Activated T-helper 1 cell treated with Interleukin-2 at 50 U/mL for 16 hours (primary cell): ENCODE measurements at regions not wholly inside any gene's neighbourhood (a gene's known extent, or its start where the extent isn't known, plus 50 kb on each side); places are given as distances from the start of the nearest gene placed in this dataset.

ENCODE experiments used
- DNase-seq: peaks from one replicate; pipeline ENCODE4 v3.0.0-alpha.2; 2020; ENCODE audit warnings: low read depth

DNA sequence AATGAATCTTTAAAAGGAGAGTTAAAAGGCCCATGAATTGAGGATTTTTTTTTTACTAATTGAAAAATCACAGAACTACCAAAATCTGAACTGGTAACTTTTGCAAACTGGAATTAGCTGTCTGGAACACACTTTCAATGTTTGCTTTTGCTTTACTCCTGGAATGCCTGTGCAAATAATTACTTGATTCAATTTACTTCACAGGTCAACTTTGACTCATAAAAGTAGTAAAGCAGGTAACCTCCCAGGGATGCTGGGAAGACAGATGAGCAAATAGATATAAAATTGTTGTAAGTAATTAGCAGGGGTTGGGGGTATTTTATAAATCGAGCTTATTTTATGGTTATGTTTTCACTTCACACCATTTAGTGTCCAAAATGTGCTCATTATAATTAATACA is 398.3 kb upstream of the HNRNPA3 start:
- no peak for DNase-seq

DNA sequence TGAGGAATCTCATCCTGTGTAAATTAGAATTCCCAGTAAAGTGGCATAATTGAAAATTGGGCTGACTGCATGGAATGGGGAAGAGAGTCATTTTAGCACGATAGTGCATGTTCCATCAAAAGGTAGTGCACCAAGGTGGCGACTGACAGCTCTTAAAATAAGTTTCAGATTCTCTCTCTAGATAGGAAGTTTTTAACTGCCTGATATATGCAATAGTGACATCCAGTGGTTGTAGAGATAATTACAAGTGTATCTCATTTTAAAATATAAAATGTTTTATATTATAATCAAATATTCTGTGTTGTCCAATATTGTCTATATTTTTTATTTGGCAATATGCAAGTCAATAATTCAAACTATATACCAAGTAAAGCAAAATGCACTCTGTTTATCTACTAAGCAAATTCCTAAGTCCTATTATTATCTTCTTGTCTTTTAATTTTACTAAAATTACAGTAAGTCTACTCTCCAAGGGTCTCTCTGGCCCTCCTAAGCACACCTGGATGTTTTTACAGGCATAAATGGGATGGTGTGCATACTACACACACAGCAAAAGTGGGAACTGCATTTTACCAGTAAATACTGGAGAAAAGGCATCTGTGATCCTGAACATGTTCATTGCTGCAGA is 397.7 kb upstream of the HNRNPA3 start:
- DNase-seq: no peak

DNA sequence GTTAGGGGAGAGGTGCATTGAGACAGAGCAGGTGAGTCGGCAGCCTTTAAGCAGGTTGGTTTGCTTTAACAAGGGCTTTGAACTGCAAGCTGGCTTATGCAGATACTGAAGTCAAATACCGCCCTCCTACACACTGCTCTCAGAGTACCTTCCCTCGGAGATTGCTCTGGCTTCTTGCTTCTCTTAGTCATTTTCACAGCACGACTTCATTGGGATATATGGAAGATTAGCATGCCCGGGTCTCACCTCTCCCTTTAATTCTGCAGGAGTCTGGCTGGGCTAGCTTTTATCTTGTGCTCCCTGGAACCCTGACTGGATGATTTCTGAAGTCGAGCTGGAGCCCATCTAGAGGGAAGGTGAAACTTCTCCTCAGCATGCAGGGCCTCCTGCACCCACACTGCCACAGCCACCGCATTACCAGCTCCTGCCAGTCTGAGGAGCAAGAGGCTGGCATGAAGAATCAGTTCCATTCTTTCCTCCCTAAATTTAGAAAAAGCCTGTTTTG is 395.5 kb upstream of the HNRNPA3 start:
- DNase-seq: no peak

DNA sequence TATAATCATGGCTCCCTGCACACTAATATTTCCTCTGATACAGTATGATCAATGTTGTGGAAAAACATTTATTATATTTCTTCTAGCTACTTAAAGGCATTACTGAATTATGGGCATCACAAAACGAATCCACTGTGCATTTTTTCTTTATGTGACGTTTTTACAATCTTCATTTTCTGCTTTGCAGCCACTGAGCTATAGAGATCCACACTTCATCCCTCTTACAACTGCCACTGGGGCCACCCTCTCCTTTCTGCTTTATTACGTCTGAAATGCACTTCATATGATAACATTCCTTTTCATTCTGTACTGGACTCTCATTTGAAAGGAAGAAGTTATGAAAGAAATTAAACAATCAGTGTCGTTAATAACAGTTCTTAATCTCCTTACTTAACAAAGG is 394.5 kb upstream of the HNRNPA3 start:
- no peak for DNase-seq

DNA sequence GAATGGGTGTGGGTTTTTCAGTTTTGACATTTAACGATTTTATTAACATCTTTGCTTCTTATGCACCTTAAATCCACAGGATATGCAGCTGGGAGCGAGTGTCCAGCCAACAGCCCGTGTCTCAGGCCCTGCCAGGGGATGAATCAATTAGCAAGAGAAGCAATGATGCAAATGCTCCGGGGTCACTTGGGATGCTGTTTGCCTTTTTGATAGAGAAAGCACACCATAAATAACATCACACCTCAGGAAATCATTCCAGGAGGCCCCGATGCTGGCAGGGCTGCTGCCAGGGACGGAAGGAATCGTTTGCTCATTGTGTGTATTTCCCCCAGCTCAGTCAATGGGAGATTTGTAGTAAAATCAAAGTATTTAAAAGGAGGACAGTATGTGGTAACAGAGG is 394.0 kb upstream of the HNRNPA3 start:
- DNase-seq: no peak

DNA sequence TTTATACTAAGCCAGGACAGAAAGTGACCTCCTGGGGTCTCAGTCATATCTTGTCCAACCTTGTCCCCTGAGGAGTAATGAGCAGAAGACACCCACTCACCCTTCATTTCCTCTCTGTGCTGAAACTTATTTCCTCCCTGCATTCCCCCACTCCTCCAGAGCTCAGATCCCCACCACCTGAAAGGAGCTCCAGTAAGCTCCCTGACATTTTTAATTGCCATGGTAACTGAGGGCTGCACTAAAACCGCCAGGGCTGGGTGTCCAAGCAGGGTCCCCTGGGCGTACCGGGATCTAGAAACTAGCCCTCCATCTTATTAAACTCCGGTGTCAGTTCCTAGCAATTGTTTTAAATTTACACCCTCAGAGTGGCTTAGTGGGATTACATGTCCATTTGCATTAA is 393.3 kb upstream of the HNRNPA3 start:
- DNase-seq: no peak

DNA sequence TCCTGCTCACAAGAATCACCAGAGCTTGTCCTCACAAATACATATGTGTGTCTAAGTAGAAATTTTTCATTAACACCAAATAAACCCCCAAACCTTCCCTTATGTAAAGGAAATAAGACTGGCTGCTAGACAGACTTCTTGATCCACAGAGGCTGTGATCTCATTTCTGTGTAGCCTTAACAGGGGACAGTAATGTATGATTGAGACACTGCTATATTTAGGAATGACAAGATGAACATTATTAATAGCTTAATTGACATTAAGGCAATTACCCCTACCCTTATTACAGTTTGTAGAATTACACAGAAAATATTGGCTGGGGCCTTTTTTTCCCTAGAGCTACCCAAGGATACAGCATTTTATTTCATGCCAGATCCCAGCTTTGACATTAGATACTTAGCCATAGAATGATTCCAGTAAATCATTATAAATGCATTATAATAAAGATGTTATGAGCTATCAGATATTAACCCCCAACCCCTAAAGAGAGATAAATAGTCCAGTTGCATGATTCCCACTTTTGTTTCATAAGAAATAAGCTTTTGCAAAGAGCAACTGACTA is 392.1 kb upstream of the HNRNPA3 start:
- no peak for DNase-seq

DNA sequence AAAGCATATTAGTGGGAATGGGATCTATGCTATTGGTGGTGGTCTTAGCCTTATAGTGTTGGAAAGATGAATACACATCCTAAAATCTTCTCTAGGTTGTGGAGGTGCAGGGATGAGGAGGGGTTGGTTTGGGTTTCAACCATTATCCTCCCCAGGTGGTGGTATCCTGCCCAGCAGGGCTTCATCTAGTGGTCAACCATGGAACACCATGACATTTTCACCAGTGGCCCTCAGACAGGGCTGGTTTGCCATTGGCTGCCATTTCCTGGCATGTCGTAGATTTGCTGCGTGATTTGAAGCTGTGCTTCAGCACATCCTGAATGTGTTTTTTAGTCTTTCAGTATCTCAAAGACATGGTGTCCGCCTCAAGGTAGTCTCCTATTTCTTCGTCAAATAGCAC is 391.2 kb upstream of the HNRNPA3 start:
- no peak for DNase-seq

DNA sequence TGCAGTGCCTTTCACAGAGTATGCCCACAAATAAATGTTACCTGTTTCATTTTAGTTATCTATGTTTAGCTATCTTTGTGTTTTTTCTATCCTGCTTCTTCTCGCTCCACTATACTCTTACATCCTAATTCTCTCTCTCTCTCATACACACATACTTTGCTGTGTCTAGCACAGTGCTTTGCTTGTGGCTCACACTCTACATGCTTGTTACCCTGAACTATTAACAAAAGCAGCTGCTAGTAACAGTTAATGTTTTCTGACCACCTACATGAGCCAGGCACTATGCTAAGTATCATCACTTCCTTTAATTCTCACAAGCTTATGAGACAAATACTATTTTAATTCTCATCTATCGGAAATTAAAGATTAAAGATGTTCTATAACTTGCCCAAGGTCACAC is 390.5 kb upstream of the HNRNPA3 start:
- DNase-seq: no peak

DNA sequence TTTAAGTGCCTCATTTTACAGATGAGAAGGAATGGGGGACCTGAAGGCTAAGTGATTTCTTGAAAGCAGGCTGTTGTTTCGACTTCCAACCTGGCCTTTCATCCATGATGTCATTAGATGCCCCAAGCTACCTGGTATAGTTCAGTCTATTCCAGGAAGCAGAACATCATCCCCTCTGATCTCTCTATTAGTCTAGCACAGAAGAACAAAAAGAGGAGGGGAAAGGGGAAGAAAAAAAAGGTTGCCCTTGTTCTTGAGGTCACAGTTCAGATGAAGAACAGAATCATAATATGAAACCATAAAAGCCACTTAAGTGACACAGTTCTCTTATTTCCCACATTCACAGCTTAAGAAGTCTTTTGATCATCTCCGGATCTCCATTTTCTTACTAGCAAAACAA is 386.2 kb upstream of the HNRNPA3 start:
- DNase-seq: no peak

DNA sequence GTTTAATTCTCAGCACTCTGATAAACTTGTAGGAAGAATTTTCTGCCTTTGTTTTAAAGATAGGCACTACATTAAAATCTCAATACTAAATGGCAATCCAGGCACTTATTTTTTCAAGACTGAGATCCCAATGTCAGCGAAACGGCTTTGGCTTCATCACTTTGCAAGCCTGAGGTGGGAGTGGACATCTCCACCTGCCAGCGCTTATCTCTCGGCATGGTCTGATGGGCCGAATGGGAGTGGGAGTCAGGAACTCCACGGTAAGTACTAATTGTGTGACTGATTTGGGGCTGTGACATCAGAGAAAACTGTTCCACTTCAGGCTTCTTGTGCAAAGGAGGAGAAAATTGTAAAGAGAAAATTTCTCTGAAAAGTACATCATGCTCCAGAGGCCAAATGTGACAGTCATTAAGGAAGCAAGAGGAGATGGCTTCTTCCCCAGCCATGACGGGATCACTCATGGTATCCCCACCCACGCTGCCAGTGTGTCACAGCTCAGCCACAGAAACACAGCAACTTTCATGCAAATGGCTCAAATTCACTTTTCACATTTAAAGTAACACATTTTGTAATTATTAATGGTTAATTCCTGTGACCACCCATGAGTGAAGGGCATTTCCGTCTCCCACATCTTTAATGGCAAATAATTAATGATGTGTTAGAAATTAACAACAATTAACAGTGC is 385.5 kb upstream of the HNRNPA3 start:
- DNase-seq: no peak

DNA sequence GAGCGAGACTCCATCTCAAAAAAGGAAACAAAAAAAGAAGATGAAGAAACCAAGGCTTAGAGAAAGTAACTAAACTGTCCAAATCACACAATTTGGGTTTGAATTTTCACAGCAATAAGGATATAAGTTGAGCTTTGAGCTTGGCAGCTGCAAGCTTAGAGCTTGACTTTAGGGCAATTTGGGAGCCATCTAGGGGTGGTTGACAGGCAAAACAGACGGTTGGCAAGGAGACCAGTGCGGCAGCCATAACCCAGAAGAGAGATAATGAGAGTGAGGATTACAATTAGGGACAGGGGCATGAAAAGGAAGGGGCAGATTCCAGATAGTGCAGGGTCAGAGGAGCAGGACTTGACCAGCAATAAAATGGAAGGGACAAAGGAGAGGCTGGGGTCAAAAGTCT is 382.2 kb upstream of the HNRNPA3 start:
- no peak for DNase-seq

DNA sequence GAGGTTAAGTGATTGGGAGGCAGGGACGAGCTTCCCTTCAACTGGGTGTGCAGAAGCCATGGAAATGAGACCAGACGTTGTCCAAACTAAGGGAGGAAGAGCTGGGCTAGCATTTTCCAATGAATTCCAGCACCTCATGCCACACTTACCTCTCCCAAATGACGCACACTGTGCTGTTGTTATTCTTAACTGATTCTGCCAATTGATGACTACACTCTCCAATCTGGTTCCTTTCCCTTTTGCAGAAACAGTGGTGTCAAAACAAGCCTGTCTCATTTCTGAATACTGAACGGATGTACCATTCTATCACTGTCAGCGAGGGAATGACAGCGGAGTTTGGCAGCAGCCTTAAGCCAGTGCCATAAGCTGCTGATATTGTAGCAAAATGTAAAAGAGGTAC is 380.5 kb upstream of the HNRNPA3 start:
- DNase-seq: no peak

DNA sequence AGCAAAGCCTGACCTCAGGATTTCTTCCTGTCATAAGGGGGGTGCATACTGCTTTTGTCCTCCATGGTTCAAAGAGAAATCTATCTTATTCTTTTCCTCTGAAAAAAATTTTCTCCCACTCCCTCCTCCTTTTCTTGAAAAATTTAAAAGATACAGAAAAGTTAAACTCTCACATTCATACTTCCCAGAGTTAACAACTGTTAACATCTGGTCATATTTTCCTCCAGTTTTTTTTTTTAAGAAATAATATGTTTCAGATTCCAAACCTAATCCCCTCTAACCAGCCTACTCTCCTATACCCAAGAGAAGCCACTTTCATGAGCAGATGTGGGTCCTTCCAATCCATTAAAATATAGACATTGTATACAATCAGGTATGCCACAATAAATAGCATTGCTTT is 378.9 kb upstream of the HNRNPA3 start:
- DNase-seq: no peak

DNA sequence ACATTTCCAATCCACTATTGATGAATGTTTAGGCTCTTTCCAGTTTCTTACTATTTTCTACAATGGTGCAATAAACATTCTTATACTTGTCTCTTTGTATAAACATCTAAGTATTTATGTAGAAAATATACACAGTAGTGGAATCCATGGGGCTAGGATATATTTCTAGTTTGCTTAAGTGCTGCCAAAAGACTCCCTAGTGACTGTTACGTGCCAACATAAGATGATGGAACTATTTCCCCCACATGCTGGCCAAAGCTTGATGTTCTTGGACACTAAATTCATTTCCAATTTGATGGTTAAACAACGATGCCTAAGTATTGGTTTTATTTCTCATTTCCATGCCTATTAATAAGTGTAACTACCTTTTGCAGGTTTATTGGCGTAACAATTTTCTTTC is 378.4 kb upstream of the HNRNPA3 start:
- DNase-seq: no peak

DNA sequence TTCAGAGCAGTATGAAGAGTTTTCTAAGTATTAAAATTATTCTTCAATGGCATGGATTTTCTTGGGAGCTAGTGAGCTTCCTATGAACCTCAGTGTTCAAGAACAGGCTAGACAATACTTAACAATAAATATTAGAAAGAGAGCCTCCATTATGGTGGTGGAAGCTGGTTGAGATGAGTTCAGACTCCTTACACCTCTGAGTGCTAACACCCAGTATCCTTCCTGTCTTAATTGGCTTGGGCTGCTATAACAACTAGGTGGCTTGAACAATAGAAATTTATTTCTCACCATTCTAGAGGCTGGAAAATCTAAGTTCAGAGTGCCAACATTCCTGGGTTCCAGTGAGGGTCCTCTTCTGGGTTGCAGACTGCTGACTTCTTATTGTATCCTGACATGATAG is 369.4 kb upstream of the HNRNPA3 start:
- no peak for DNase-seq

DNA sequence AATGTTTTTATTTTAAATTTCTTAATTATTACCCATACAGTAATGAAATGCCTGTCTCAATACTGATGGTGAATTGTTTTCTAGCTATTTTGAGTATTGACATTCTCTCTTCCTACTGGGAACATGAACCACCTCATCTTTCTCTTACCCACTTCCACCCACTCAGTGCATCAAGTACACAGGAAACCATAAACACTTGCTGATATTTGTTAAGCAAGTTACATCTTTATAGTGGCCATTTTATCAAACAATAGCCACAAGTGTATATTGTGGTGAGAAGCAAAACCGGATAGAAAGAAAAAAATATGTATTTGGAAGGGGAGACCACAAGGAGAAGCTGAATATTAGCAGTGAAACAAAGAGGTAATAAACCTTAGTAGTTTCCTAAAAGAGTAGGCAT is 368.1 kb upstream of the HNRNPA3 start:
- no peak for DNase-seq

DNA sequence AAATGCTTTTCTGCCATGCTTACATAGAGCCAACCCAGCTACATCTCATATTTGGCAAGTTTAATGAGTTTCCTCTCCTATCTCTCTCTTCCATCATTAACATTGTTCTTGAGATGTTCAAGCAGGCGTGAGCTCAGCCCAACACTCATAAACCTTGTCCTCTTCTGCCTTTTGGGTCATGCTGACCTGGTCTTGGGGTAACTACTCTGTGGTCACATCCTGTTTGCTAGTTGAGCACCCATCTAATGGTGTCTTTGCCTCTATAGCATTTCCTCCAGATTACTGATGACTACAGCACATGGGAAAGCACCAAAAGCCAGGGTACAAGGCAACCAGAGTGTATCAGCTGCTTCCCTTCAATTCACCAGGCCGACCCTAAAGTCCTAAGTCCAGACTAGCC is 366.9 kb upstream of the HNRNPA3 start:
- DNase-seq: no peak

DNA sequence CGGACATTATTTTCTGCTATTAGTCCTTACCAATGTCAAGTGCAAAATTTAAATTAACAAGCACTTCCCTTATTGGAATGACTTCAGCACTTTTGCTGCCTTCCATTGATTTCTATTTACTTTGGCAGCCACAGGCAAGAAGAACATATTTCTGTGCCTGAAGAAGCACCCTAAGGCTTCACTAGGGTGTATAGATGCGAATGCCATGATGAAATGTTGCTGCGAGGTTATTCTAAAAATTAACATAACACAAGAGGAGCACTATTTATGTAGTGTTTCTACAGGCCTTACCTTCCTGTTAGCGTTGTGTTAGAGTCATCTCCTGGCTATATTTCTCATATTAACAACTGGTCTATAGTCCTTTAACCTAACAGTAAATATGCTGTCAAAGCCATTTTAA is 365.0 kb upstream of the HNRNPA3 start:
- DNase-seq: no peak

DNA sequence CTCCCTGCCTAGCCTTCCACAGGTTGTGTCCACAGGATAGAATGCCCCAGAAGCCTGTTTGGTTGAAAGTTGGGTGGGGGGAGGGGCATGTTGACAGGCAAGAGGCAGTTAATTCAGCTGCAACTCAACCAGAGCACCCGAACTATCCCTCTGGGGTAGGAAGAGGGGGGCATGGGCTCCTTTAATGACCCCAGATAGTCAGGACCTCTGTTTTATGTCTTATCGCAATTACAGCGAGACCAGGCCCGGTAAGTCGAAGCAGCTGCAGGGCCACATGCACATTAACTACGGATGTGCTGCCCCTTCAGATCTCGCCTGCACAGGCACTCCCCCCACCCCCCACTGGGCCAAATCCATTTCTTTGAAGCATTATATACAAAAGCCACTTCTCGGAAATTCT is 363.8 kb upstream of the HNRNPA3 start:
- DNase-seq: no peak

DNA sequence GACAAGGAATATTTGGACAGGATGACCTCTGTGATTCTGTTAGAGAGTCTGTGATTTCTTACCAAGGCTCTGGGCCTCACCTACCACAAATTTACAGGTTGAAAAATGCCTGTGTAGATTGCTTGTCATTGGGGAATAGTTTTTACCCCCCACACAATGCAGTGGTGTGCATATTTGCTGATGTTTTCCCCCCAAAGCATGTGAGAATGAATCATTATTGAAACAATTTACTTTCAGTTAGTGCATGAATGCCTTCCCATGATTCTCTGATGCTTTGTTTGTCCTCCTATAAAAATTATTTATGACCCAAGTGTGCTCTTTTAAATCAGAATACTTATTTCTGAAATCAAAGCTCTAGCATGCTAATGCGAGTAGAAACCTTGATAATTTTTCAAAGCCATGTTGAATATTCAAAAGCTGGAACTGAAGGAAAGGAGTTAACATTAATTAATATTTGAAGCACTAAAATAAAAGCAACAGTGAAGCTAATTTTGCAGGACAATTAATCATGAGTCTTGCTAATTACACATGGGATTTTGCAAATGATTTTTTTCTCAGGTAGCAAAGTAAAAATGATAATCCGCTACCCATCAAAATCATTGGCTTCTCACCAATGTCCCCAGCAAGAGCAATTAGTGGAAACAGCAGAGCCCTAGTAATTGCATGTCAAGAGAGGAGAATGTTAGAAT is 361.2 kb upstream of the HNRNPA3 start:
- no peak for DNase-seq

DNA sequence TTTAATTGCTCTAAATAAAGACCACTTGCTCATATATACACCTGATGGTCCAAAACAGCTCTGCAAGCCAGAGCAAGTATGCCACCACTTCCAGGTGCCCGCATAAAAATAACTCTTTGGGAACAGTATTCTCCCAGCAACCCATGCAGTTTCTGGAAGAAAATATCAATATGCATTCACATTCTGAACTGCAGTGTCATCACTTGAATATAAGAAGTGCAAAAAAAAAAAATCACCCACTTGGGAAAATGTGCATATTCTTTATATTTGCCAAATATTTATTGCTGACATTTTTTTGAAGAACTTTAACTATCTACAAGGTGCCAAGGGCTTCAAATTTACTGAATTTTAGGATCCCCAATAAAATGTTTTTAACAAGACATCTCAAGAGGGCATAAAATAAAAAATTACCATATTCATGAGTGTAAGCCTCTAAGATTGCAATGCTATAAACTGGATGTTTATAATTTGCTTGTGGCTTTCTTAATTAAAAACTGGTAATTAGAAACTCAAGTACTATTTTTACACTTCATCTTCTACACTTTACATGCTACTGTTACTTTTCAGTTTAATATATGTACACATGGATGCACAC is 360.6 kb upstream of the HNRNPA3 start:
- no peak for DNase-seq

DNA sequence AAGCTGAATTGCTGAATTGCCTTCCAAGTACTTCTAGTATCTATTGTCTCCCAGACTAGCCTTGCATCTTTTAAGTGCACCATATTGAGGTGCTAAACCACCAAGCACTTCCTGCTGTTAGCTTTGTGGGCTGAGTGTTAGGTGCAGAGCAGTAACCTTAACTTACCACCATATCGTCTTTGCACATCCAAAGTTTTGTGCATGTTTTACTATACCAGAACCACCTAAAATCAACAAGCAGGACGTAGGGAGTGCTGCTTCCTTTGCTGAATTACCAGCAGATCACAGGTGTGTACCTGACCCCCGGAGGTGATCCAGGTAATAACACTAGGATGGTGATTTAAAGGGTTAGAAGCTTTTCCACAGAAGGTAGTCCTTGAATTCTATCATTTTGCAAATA is 359.9 kb upstream of the HNRNPA3 start:
- no peak for DNase-seq
